PFSK-1 (cell line): ENCODE measurements at regions not wholly inside any gene's neighbourhood (a gene's known extent, or its start where the extent isn't known, plus 50 kb on each side); places are given as distances from the start of the nearest gene placed in this dataset.

Source experiments
- POLR2AphosphoS5 ChIP-seq: IDR thresholded peaks from 2 replicates; pipeline ENCODE4 v1.6.1; 2012; ENCODE audit warnings: low read depth, mild to moderate bottlenecking, control low read depth, low read length, moderate library complexity
- REST ChIP-seq, 2 experiments: IDR thresholded peaks; 2 replicates each; pipeline versions ENCODE4 v1.6.1 to v1.8.0; 2011 to 2012; ENCODE audit warnings: low read depth in 2 of 2, low read length in 2 of 2, control low read depth in 1 of 2, inconsistent platforms in 1 of 2, mild to moderate bottlenecking in 1 of 2, moderate library complexity in 1 of 2; ENCODE audit not compliant: insufficient read depth in 1 of 2
- SIN3A ChIP-seq: IDR thresholded peaks from 2 replicates; pipeline ENCODE4 v1.6.1; 2012; ENCODE audit warnings: mild to moderate bottlenecking, low read length, moderate library complexity, borderline replicate concordance; ENCODE audit not compliant: insufficient read depth

- no peak for TF ChIP-seq REST (IDR thresholded peaks at IDR 0.05; ENCODE audit: insufficient read depth in 1 of 2, low read depth in 2 of 2, low read length in 2 of 2)
- no peak for TF ChIP-seq SIN3A
- TF ChIP-seq POLR2AphosphoS5 = no peak
Observed at GRCh38 chr5:28914297-28914696, 1875.9 kb upstream of the CDH9 start.
